Right ventricle myocardium superior (tissue), 1 donor: ENCODE measurements at regions not wholly inside any gene's neighbourhood (a gene's known extent, or its start where the extent isn't known, plus 50 kb on each side); places are given as distances from the start of the nearest gene placed in this dataset.
"Not testable (repeated sequence)": the region's sequence is repeated elsewhere in the genome, so short reads cannot be mapped to it uniquely, and the experiment has no call there.

ENCODE experiments used
- ATAC-seq: fragments of 200-7000 bp; cut with Tn5 transposase; one replicate; pipeline ENCODE4 v1.9.1; 2020; ENCODE audit warnings: mild to moderate bottlenecking; ENCODE audit not compliant: poor library complexity
- DNase-seq: peaks from one replicate; pipeline ENCODE4 v3.0.0-alpha.2; 2020
- intact Hi-C: fragments of 100-400 bp; cut with DNase I; formaldehyde crosslinking; loops from one replicate; pipeline ENCODE4 v1.11.2; 2022
- donor health status: DM: no; HTN: yes; CAD: no; lungs with severe emphysema.

- ATAC-seq: no peak
- DNase-seq: no peak
- intact Hi-C loops: no loop called here
Observed at GRCh38 chr14:41549821-41550607, 56.7 kb upstream of the LRFN5 start.

- no peak for ATAC-seq
- intact Hi-C loops: no loop called here
Observed at GRCh38 chr14:41549282-41549681, 57.4 kb upstream of the LRFN5 start.

GRCh38 chr14:41548666-41549065, 58.0 kb upstream of the LRFN5 start:
- ATAC-seq: no peak
- intact Hi-C loops: no loop called here

More at GRCh38 chr14:41549282-41549681, 57.4 kb upstream of the LRFN5 start:
- no peak for DNase-seq

GRCh38 chr14:41541333-41541732, 65.3 kb upstream of the LRFN5 start:
- intact Hi-C loops: no loop called here

More at GRCh38 chr14:41548666-41549065, 58.0 kb upstream of the LRFN5 start:
- DNase-seq: no peak

GRCh38 chr14:41532255-41532654, 74.4 kb upstream of the LRFN5 start:
- intact Hi-C loops: no loop called here
- DNase-seq (no peak), ATAC-seq (no peak)

More at GRCh38 chr14:41541333-41541732, 65.3 kb upstream of the LRFN5 start:
- no peak for DNase-seq
- no peak for ATAC-seq

- intact Hi-C loops: no loop called here
- DNase-seq (no peak), ATAC-seq (no peak)
Observed at GRCh38 chr14:41521891-41522290, 84.8 kb upstream of the LRFN5 start.

GRCh38 chr14:41518030-41518429, 88.6 kb upstream of the LRFN5 start:
- intact Hi-C loops, ATAC-seq, DNase-seq: not testable (repeated sequence)

- no peak for ATAC-seq
- DNase-seq: no peak
- intact Hi-C loops: no loop called here
Observed at GRCh38 chr14:41506552-41506951, 100.1 kb upstream of the LRFN5 start.

- ATAC-seq: no peak
- DNase-seq: no peak
- intact Hi-C loops: no loop called here
Observed at GRCh38 chr14:41505491-41505890, 101.2 kb upstream of the LRFN5 start.

GRCh38 chr14:41498959-41499358, 107.7 kb upstream of the LRFN5 start:
- intact Hi-C loops: no loop called here
- no peak for DNase-seq
- ATAC-seq: no peak

- intact Hi-C loops: no loop called here
- no peak for ATAC-seq
Observed at GRCh38 chr14:41490323-41490722, 116.4 kb upstream of the LRFN5 start.

GRCh38 chr14:41489315-41489972, 117.2 kb upstream of the LRFN5 start:
- ATAC-seq: no peak
- intact Hi-C loops: no loop called here
- no peak for DNase-seq

More at GRCh38 chr14:41490323-41490722, 116.4 kb upstream of the LRFN5 start:
- no peak for DNase-seq

GRCh38 chr14:41488401-41488800, 118.3 kb upstream of the LRFN5 start:
- ATAC-seq: no peak
- intact Hi-C loops: no loop called here

GRCh38 chr14:41482861-41483260, 123.8 kb upstream of the LRFN5 start:
- intact Hi-C loops: no loop called here
- DNase-seq (no peak), ATAC-seq (no peak)

More at GRCh38 chr14:41488401-41488800, 118.3 kb upstream of the LRFN5 start:
- DNase-seq: no peak

- intact Hi-C loops: no loop called here
- ATAC-seq: no peak
- DNase-seq: no peak
Observed at GRCh38 chr14:41476526-41476925, 130.2 kb upstream of the LRFN5 start.

GRCh38 chr14:41461380-41461779, 145.3 kb upstream of the LRFN5 start:
- DNase-seq (no peak), ATAC-seq (no peak)
- intact Hi-C loops: no loop called here

- intact Hi-C loops: no loop called here
- DNase-seq: no peak
- no peak for ATAC-seq
Observed at GRCh38 chr14:41457393-41457792, 149.3 kb upstream of the LRFN5 start.

GRCh38 chr14:41449066-41449465, 157.6 kb upstream of the LRFN5 start:
- intact Hi-C loops: no loop called here
- no peak for ATAC-seq

GRCh38 chr14:41446008-41446407, 160.7 kb upstream of the LRFN5 start:
- intact Hi-C loops: no loop called here
- DNase-seq (no peak), ATAC-seq (no peak)

More at GRCh38 chr14:41449066-41449465, 157.6 kb upstream of the LRFN5 start:
- DNase-seq: no peak

- DNase-seq: no peak
- intact Hi-C loops: no loop called here
- ATAC-seq: no peak
Observed at GRCh38 chr14:41423503-41423902, 183.2 kb upstream of the LRFN5 start.
